ENCODE measurements at regions not wholly inside any gene's neighbourhood (a gene's known extent, or its start where the extent isn't known, plus 50 kb on each side); places are given as distances from the start of the nearest gene placed in this dataset.

DNA sequence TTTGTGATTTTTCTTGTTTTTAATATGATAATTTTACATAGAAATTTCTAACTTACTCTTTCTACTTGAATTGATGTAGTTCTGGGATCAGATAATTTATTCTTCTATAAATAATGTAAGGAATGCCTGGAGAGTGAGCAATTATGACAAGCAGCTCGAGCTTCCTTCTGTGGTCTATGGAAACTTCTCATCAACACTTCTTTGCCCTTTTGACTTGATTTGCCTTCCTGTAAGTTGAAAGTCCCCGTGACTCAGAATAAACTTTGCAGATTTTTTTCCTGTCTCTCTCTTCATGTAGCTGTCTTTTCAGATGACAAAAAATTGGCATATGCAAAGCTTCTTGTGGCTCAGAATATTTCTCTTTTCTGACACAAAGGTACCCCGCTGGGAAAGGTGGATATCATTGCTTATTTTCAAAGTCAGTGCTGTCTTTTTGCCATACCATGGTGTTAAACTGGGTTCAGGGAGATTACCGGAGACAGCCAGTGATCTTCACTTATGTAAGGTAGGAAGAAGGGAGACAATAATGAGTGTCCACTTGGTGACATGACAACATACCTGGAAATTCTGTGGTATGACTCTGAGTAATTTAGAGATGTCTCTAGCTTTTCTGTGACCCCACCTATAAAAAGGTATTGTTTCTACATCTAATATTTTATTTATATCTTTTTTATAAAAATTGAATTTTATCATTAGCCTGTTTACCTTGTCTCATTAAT, 278.6 kb upstream of the GNPDA2 start:
- no peaks in the 10 kb centered on the region for H3K9me3 Mint-ChIP-seq
- WGBS, 2 experiments (ENCODE audit: insufficient coverage in 1 of 2, insufficient read length in 1 of 2): 31 to 62% methylated on average over 3 to 4 of the region's 4 CpGs
- no peak for DNase-seq
- H3K27ac ChIP-seq (ENCODE audit: low read depth, low read length): no peak overlapping the region
- H3K9me3 ChIP-seq (ENCODE audit: control insufficient read depth, low read length): no peaks in the 10 kb centered on the region
- H3K27me3 Mint-ChIP-seq (ENCODE audit: insufficient read depth): no peaks in the 10 kb centered on the region
- no peak overlapping the region for H3K4me3 Mint-ChIP-seq
- no peaks in the 10 kb centered on the region for H3K36me3 ChIP-seq (ENCODE audit: control insufficient read depth, insufficient read depth, low read length)
- H3K4me3 ChIP-seq (ENCODE audit: low read length): no peak overlapping the region
- TF ChIP-seq, protein P1, sequence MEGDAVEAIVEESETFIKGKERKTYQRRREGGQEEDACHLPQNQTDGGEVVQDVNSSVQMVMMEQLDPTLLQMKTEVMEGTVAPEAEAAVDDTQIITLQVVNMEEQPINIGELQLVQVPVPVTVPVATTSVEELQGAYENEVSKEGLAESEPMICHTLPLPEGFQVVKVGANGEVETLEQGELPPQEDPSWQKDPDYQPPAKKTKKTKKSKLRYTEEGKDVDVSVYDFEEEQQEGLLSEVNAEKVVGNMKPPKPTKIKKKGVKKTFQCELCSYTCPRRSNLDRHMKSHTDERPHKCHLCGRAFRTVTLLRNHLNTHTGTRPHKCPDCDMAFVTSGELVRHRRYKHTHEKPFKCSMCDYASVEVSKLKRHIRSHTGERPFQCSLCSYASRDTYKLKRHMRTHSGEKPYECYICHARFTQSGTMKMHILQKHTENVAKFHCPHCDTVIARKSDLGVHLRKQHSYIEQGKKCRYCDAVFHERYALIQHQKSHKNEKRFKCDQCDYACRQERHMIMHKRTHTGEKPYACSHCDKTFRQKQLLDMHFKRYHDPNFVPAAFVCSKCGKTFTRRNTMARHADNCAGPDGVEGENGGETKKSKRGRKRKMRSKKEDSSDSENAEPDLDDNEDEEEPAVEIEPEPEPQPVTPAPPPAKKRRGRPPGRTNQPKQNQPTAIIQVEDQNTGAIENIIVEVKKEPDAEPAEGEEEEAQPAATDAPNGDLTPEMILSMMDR (conservative IDR thresholded peaks at IDR 0.05): no peak
- no peaks in the 10 kb centered on the region for H3K27me3 ChIP-seq (ENCODE audit: control insufficient read depth, insufficient read depth, low read length, poor library complexity, severe bottlenecking)
- no peak overlapping the region for H3K9ac ChIP-seq (ENCODE audit: extremely low read depth, low read length, poor library complexity, severe bottlenecking)
- no peaks in the 10 kb centered on the region for H3K4me1 Mint-ChIP-seq
- H3K4me1 ChIP-seq (ENCODE audit: control insufficient read depth, insufficient read depth, low read length): no peaks in the 10 kb centered on the region
- no peaks in the 10 kb centered on the region for H3K36me3 Mint-ChIP-seq (ENCODE audit: low read depth)
- H3K27ac Mint-ChIP-seq: no peak overlapping the region

DNA sequence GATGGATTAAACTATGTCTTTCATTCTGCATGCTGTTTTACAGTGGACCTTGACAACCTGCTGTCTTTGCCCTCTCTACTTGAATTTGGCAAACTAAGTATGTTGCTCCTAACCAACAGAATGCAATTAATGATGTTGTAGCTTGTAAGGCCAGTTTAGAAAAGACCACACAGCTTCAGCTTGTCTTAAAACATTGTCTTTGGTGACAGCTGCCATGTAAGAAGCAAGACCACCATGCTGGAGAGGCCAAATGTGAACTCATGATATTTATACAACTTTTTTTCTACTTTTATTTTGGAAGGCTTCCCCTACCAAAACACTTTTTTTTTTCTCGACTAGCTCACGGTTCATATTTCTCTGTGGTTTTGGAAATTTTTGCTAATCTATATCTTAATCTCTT, 278.0 kb upstream of the GNPDA2 start:
- no peak overlapping the region for H3K27ac Mint-ChIP-seq
- no peaks in the 10 kb centered on the region for H3K9me3 Mint-ChIP-seq
- Histone ChIP-seq H3K27ac (ENCODE audit: low read depth, low read length) (no peak overlapping the region), H3K9me3 (ENCODE audit: control insufficient read depth, low read length) (no peaks in the 10 kb centered on the region), H3K4me1 (ENCODE audit: control insufficient read depth, insufficient read depth, low read length) (no peaks in the 10 kb centered on the region), H3K4me3 (ENCODE audit: low read length) (no peak overlapping the region), H3K27me3 (ENCODE audit: control insufficient read depth, insufficient read depth, low read length, poor library complexity, severe bottlenecking) (no peaks in the 10 kb centered on the region), H3K36me3 (ENCODE audit: control insufficient read depth, insufficient read depth, low read length) (no peaks in the 10 kb centered on the region), H3K9ac (ENCODE audit: extremely low read depth, low read length, poor library complexity, severe bottlenecking) (no peak overlapping the region)
- no peaks in the 10 kb centered on the region for H3K36me3 Mint-ChIP-seq (ENCODE audit: low read depth)
- H3K4me3 Mint-ChIP-seq: no peak overlapping the region
- H3K4me1 Mint-ChIP-seq: no peaks in the 10 kb centered on the region
- TF ChIP-seq, protein P1 (conservative IDR thresholded peaks at IDR 0.05): no peak
- no peak for DNase-seq
- no peaks in the 10 kb centered on the region for H3K27me3 Mint-ChIP-seq (ENCODE audit: insufficient read depth)
- WGBS, 2 experiments (ENCODE audit: insufficient coverage in 1 of 2, insufficient read length in 1 of 2): no CpG with 5 or more reads among the region's 2 CpGs

DNA sequence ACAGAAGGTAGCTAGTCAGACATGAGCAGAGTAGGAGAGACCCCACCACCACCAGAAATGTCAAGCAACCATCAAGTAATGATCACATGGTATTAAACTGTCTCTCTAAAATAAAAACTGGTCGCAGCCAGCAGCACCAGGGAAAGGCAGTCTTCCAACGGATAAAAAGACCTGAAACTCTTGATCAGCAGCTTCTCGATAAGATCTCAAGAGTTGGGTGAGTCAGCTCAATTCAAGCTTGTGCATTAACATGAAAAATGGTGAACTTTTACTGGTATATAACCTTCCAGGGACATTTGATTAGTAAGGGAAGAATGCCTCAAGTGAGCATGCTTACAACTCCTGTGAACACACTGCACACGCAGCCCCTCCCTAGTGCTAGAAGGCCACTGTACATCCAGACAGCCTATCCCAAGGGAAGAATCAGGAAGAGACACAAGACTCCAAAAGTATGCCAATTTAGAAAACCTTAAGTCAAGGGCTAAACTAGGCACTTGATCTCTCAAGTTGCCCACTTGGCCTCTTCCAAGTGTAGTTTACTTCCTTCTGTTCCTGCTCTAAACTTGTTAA, 270.0 kb upstream of the GNPDA2 start:
- Mint-ChIP-seq H3K36me3 (ENCODE audit: low read depth) (no peaks in the 10 kb centered on the region), H3K4me1 (no peaks in the 10 kb centered on the region), H3K9me3 (no peaks in the 10 kb centered on the region), H3K27me3 (ENCODE audit: insufficient read depth) (no peaks in the 10 kb centered on the region), H3K4me3 (no peak overlapping the region), H3K27ac (no peak overlapping the region)
- H3K4me3 ChIP-seq (ENCODE audit: low read length): no peak overlapping the region
- WGBS, 2 experiments (ENCODE audit: insufficient coverage in 1 of 2, insufficient read length in 1 of 2): 92 to 93% methylated on average over 4 of the region's 4 CpGs
- DNase-seq: no peak
- no peak overlapping the region for H3K27ac ChIP-seq (ENCODE audit: low read depth, low read length)
- H3K27me3 ChIP-seq (ENCODE audit: control insufficient read depth, insufficient read depth, low read length, poor library complexity, severe bottlenecking): no peaks in the 10 kb centered on the region
- TF ChIP-seq, protein P1 (conservative IDR thresholded peaks at IDR 0.05): no peak
- no peaks in the 10 kb centered on the region for H3K9me3 ChIP-seq (ENCODE audit: control insufficient read depth, low read length)
- H3K36me3 ChIP-seq (ENCODE audit: control insufficient read depth, insufficient read depth, low read length): no peaks in the 10 kb centered on the region
- H3K4me1 ChIP-seq (ENCODE audit: control insufficient read depth, insufficient read depth, low read length): no peaks in the 10 kb centered on the region
- no peak overlapping the region for H3K9ac ChIP-seq (ENCODE audit: extremely low read depth, low read length, poor library complexity, severe bottlenecking)

Measured in endodermal cell (in vitro differentiated cells).